OCI-LY1 (cell line): ENCODE measurements at regions not wholly inside any gene's neighbourhood (a gene's known extent, or its start where the extent isn't known, plus 50 kb on each side); places are given as distances from the start of the nearest gene placed in this dataset.
"Not testable (repeated sequence)": the region's sequence is repeated elsewhere in the genome, so short reads cannot be mapped to it uniquely, and the experiment has no call there.

Experiments
- H2AFZ ChIP-seq: fragments of 200-600 bp; sonication (generic), shearing (Covaris generic); 2 replicates; pipeline ENCODE4 v1.6.0; 2014; ENCODE audit warnings: antibody characterized with exemption, mild to moderate bottlenecking, low read length
- H3F3A ChIP-seq: fragments of 200-600 bp; sonication (generic), shearing (Covaris generic); 2 replicates; pipeline ENCODE4 v1.6.0; 2014; ENCODE audit warnings: mild to moderate bottlenecking, antibody characterized with exemption, low read length, moderate library complexity; ENCODE audit not compliant: insufficient read depth
- H3K27ac ChIP-seq: fragments of 200-600 bp; sonication (generic); 2 replicates; pipeline ENCODE4 v1.5.1; 2014; ENCODE audit warnings: low read length, mixed run types, mild to moderate bottlenecking, low read depth; ENCODE audit not compliant: poor library complexity, severe bottlenecking
- H3K27me3 ChIP-seq: fragments of 200-600 bp; sonication (generic); 2 replicates; pipeline ENCODE4 v1.6.0; 2014; ENCODE audit warnings: antibody characterized with exemption, mild to moderate bottlenecking, low read length, moderate library complexity; ENCODE audit not compliant: insufficient read depth
- H3K36me3 ChIP-seq: fragments of 200-600 bp; sonication (generic); 2 replicates; pipeline ENCODE4 v1.6.1; 2014; ENCODE audit warnings: mild to moderate bottlenecking, antibody characterized with exemption, low read length, moderate library complexity, mixed read lengths; ENCODE audit not compliant: insufficient read depth
- H3K4me1 ChIP-seq: fragments of 200-600 bp; sonication (generic); 2 replicates; pipeline ENCODE4 v1.5.1; 2014; ENCODE audit warnings: mild to moderate bottlenecking, low read length, moderate library complexity; ENCODE audit not compliant: insufficient read depth, severe bottlenecking
- H3K4me2 ChIP-seq: fragments of 200-600 bp; sonication (generic), shearing (Covaris generic); 2 replicates; pipeline ENCODE4 v1.6.1; 2014; ENCODE audit warnings: low read length
- H3K4me3 ChIP-seq: fragments of 200-600 bp; sonication (generic); 2 replicates; pipeline ENCODE4 v1.5.1; 2014; ENCODE audit warnings: low read length, low read depth, mild to moderate bottlenecking, mixed read lengths; ENCODE audit not compliant: poor library complexity, severe bottlenecking
- H3K79me2 ChIP-seq: fragments of 200-600 bp; shearing (Covaris generic); 2 replicates; pipeline ENCODE4 v1.6.1; 2016; ENCODE audit warnings: mixed run types, low read length, mixed read lengths; ENCODE audit not compliant: insufficient read depth
- H3K9ac ChIP-seq: fragments of 200-600 bp; sonication (generic), shearing (Covaris generic); 2 replicates; pipeline ENCODE4 v1.6.1; 2014; ENCODE audit warnings: mild to moderate bottlenecking, low read length, mixed read lengths
- H3K9me2 ChIP-seq: fragments of 200-600 bp; sonication (generic), shearing (Covaris generic); 2 replicates; pipeline ENCODE4 v1.6.1; 2014; ENCODE audit warnings: low read depth, mild to moderate bottlenecking, low read length, mixed read lengths
- H3K9me3 ChIP-seq: fragments of 200-600 bp; shearing (Covaris generic); 2 replicates; pipeline ENCODE4 v1.6.1; 2014; ENCODE audit warnings: low read length, mixed read lengths
- H4K20me1 ChIP-seq: fragments of 200-600 bp; sonication (generic), shearing (Covaris generic); 2 replicates; pipeline ENCODE4 v1.6.0; 2016; ENCODE audit warnings: mild to moderate bottlenecking, low read length; ENCODE audit not compliant: insufficient read depth
- CTCF ChIP-seq: fragments of 200-600 bp; sonication (generic), shearing (Covaris generic); IDR thresholded peaks from 2 replicates; pipeline ENCODE4 v1.5.1; 2017; ENCODE audit warnings: mild to moderate bottlenecking, antibody characterized with exemption, low read length, moderate library complexity, mixed read lengths
- EZH2 ChIP-seq: fragments of 200-600 bp; sonication (generic), shearing (Covaris generic); IDR thresholded peaks from 2 replicates; pipeline ENCODE4 v1.8.0; 2017; ENCODE audit warnings: borderline replicate concordance, mixed run types, mild to moderate bottlenecking, antibody characterized with exemption, low read length, moderate library complexity, mixed read lengths

- H3K9me2 ChIP-seq: no peaks in the 10 kb centered on the region
- no peaks in the 10 kb centered on the region for H3K36me3 ChIP-seq
- H4K20me1 ChIP-seq: no peaks in the 10 kb centered on the region
- H3K9me3 ChIP-seq: no peaks in the 10 kb centered on the region
- H3K4me3 ChIP-seq: no peak overlapping the region
- H3K27me3 ChIP-seq: no peaks in the 10 kb centered on the region
- peaks cover 35% of the 10 kb centered on the region for H3K4me1 ChIP-seq
- H2AFZ ChIP-seq: no peak overlapping the region
- TF ChIP-seq CTCF: no peak
- H3K4me2 ChIP-seq: no peak overlapping the region
- no peak overlapping the region for H3K27ac ChIP-seq
- no peak overlapping the region for H3K9ac ChIP-seq
- no peaks in the 10 kb centered on the region for H3K79me2 ChIP-seq
- no peaks in the 10 kb centered on the region for H3F3A ChIP-seq
These were observed 113.0 kb upstream of the LNX1 start for GRCh38 chr4:53704329-53704728.

- peak overlapping the region; percentile 50; the same call in 1 of the 2 replicates for H3K9ac ChIP-seq
- TF ChIP-seq CTCF: no peak
- TF ChIP-seq EZH2: no peak
- H3K27ac ChIP-seq: peak overlapping the region; percentile 92
- H3K4me1 ChIP-seq: peaks cover 35% of the 10 kb centered on the region
- H3K36me3 ChIP-seq: no peaks in the 10 kb centered on the region
- H3K79me2 ChIP-seq: no peaks in the 10 kb centered on the region
- peak overlapping the region; percentile 69 for H3K4me2 ChIP-seq
- no peaks in the 10 kb centered on the region for H3F3A ChIP-seq
- no peaks in the 10 kb centered on the region for H3K9me2 ChIP-seq
- peak overlapping the region; percentile 49 for H3K4me3 ChIP-seq
- no peaks in the 10 kb centered on the region for H3K9me3 ChIP-seq
- no peaks in the 10 kb centered on the region for H3K27me3 ChIP-seq
- H2AFZ ChIP-seq: no peak overlapping the region
- no peaks in the 10 kb centered on the region for H4K20me1 ChIP-seq
These were observed 112.0 kb upstream of the LNX1 start for GRCh38 chr4:53703267-53703655.

- no peaks in the 10 kb centered on the region for H3F3A ChIP-seq
- H3K4me1 ChIP-seq: peaks cover 35% of the 10 kb centered on the region
- H3K27ac ChIP-seq: peak overlapping the region; percentile 92
- H3K4me2 ChIP-seq: peak overlapping the region; percentile 69
- TF ChIP-seq CTCF (peak; percentile 31), EZH2 (no peak)
- H3K9ac ChIP-seq: peak overlapping the region; percentile 50; the same call in 1 of the 2 replicates
- no peaks in the 10 kb centered on the region for H4K20me1 ChIP-seq
- no peaks in the 10 kb centered on the region for H3K9me2 ChIP-seq
- H3K4me3 ChIP-seq: peak overlapping the region; percentile 49
- no peaks in the 10 kb centered on the region for H3K27me3 ChIP-seq
- no peaks in the 10 kb centered on the region for H3K36me3 ChIP-seq
- H3K9me3 ChIP-seq: no peaks in the 10 kb centered on the region
- H3K79me2 ChIP-seq: no peaks in the 10 kb centered on the region
- H2AFZ ChIP-seq: no peak overlapping the region
These were observed 111.3 kb upstream of the LNX1 start for GRCh38 chr4:53702334-53703266.

GRCh38 chr4:53701260-53701659 is 110.0 kb upstream of the LNX1 start:
- H3K9me2 ChIP-seq, H3K4me2 ChIP-seq, H3K9me3 ChIP-seq, H3K79me2 ChIP-seq, H4K20me1 ChIP-seq, H3F3A ChIP-seq, H3K36me3 ChIP-seq, H2AFZ ChIP-seq, H3K27me3 ChIP-seq, H3K9ac ChIP-seq, H3K4me3 ChIP-seq: not testable (repeated sequence)
- H3K27ac ChIP-seq: peak overlapping the region; percentile 92
- peaks cover 35% of the 10 kb centered on the region for H3K4me1 ChIP-seq

GRCh38 chr4:53699310-53699709 is 108.0 kb upstream of the LNX1 start:
- not testable (repeated sequence) for H3K79me2 ChIP-seq, H3K9ac ChIP-seq, H3K4me2 ChIP-seq, H3K9me3 ChIP-seq, H3K4me3 ChIP-seq, H3K9me2 ChIP-seq, H3F3A ChIP-seq, H3K27me3 ChIP-seq, H2AFZ ChIP-seq, H4K20me1 ChIP-seq, H3K36me3 ChIP-seq, H3K27ac ChIP-seq
- peaks cover 25% of the 10 kb centered on the region for H3K4me1 ChIP-seq
